A549 (cell line): ENCODE measurements at regions not wholly inside any gene's neighbourhood (a gene's known extent, or its start where the extent isn't known, plus 50 kb on each side); places are given as distances from the start of the nearest gene placed in this dataset.

Experiments
- ATAC-seq, 2 experiments: fragments of 200-7000 bp in 1 of 2; fragments of >200 bp in 1 of 2; cut with Nextera tagmentation in 1 of 2; cut with Tn5 transposase in 1 of 2; 3 replicates each; pipeline versions ENCODE4 v1.8.0 to v1.9.1; 2018 to 2020; ENCODE audit warnings: mild to moderate bottlenecking in 1 of 2, moderate library complexity in 1 of 2
- CTCF ChIA-PET: fragments of 300-600 bp; sonication (Branson Sonifier 250); formaldehyde crosslinking; extraction: SDS; loops from one replicate; lab custom pipeline; 2021; ENCODE audit warnings: antibody characterized with exemption, inconsistent platforms; lab: Yijun Ruan, JAX
- POLR2A ChIA-PET: fragments of 350-600 bp; formaldehyde crosslinking; extraction: SDS; loops from one replicate; lab custom pipeline; 2021; ENCODE audit warnings: antibody characterized with exemption, inconsistent platforms; lab: Yijun Ruan, JAX
- DNase-seq, 2 experiments: peaks; one replicate each; pipeline versions ENCODE4 v3.0.0 to v3.0.0-alpha.2; 2011 to 2016; ENCODE audit warnings: low read depth in 1 of 2, low spot score in 1 of 2
- FAIRE-seq: peaks from 2 replicates; lab custom pipeline; 2011; peaks lifted over from hg19 to GRCh38; lab: Jason Lieb, UNC
- H3K27ac ChIP-seq, 2 experiments: fragments of >200 bp; sonication (Bioruptor Twin); formaldehyde crosslinking; 3 replicates each; pipeline ENCODE4 v1.5.1; 2016 to 2017
- H3K4me1 ChIP-seq: fragments of >200 bp; sonication (Bioruptor Twin); formaldehyde crosslinking; 3 replicates; pipeline ENCODE4 v1.6.1; 2016
- H3K4me2 ChIP-seq: fragments of >200 bp; sonication (Bioruptor Twin); formaldehyde crosslinking; 3 replicates; pipeline ENCODE4 v1.6.1; 2016
- H3K4me3 ChIP-seq: fragments of >200 bp; sonication (Bioruptor Twin); formaldehyde crosslinking; 3 replicates; pipeline ENCODE4 v1.5.1; 2016
- H3K9me3 ChIP-seq: fragments of >200 bp; sonication (Bioruptor Twin); formaldehyde crosslinking; 3 replicates; pipeline ENCODE4 v1.6.1; 2016
- ATOH8 ChIP-seq: fragments of 250-450 bp; sonication (Bioruptor Pico); IDR thresholded peaks from 2 replicates; pipeline ENCODE4 v1.5.0; 2020; ENCODE audit warnings: low read depth, mild to moderate bottlenecking, moderate library complexity
- BCL3 ChIP-seq: fragments of >200 bp; sonication (Bioruptor Twin); formaldehyde crosslinking; IDR thresholded peaks from 3 replicates; pipeline ENCODE4 v1.6.1; 2016
- BHLHE40 ChIP-seq: IDR thresholded peaks from 2 replicates; pipeline ENCODE4 v1.6.1; 2012; ENCODE audit warnings: low read depth, low read length, inconsistent platforms
- CBX2 ChIP-seq: fragments of 200-600 bp; sonication (generic); IDR thresholded peaks from 2 replicates; pipeline ENCODE4 v1.6.1; 2016; ENCODE audit warnings: low read depth, mild to moderate bottlenecking, borderline replicate concordance
- CBX8 ChIP-seq: fragments of 200-600 bp; sonication (generic); IDR thresholded peaks from 2 replicates; pipeline ENCODE4 v1.6.1; 2016
- CHD4 ChIP-seq: fragments of 200-600 bp; sonication (generic); IDR thresholded peaks from 2 replicates; pipeline ENCODE4 v1.6.1; 2016; ENCODE audit warnings: antibody characterized with exemption, mild to moderate bottlenecking, borderline replicate concordance
- EP300 ChIP-seq, 2 experiments: fragments of >200 bp; sonication (Bioruptor Twin); formaldehyde crosslinking; IDR thresholded peaks; 2 replicates in 1 of 2; 3 replicates in 1 of 2; pipeline ENCODE4 v1.6.1; 2016 to 2017
- ESRRA ChIP-seq: fragments of 150-350 bp; IDR thresholded peaks from 2 replicates; pipeline ENCODE4 v1.6.1; 2014; ENCODE audit warnings: mild to moderate bottlenecking, low read length, borderline replicate concordance
- FOSB ChIP-seq: fragments of 250-450 bp; sonication (Bioruptor Pico); IDR thresholded peaks from 2 replicates; pipeline ENCODE4 v1.5.0; 2020; ENCODE audit warnings: mild to moderate bottlenecking, moderate library complexity
- FOSL2 ChIP-seq, 2 experiments: fragments of 450-650 bp in 1 of 2; fragments of >200 bp in 1 of 2; sonication (Bioruptor Twin) in 1 of 2; formaldehyde crosslinking; IDR thresholded peaks; 2 replicates each; pipeline versions ENCODE4 v1.5.0 to v1.6.1; 2016 to 2020; ENCODE audit warnings: mild to moderate bottlenecking in 1 of 2, moderate library complexity in 1 of 2
- FOXS1 ChIP-seq: fragments of 250-450 bp; sonication (Bioruptor Pico); IDR thresholded peaks from 2 replicates; pipeline ENCODE4 v1.5.0; 2020; ENCODE audit warnings: mild to moderate bottlenecking, moderate library complexity
- HES2 ChIP-seq: fragments of >200 bp; sonication (Bioruptor Twin); formaldehyde crosslinking; IDR thresholded peaks from 2 replicates; pipeline ENCODE4 v1.6.1; 2016
- HEYL ChIP-seq: fragments of 250-450 bp; sonication (Bioruptor Pico); IDR thresholded peaks from 2 replicates; pipeline ENCODE4 v1.8.0; 2021; ENCODE audit warnings: mild to moderate bottlenecking, moderate library complexity
- HOXB13 ChIP-seq: fragments of 250-450 bp; sonication (Bioruptor Pico); IDR thresholded peaks from 2 replicates; pipeline ENCODE4 v1.5.0; 2020; ENCODE audit warnings: low read depth, mild to moderate bottlenecking, moderate library complexity
- JUNB ChIP-seq: fragments of >200 bp; sonication (Bioruptor Twin); formaldehyde crosslinking; IDR thresholded peaks from 2 replicates; pipeline ENCODE4 v1.6.1; 2016
- MAX ChIP-seq: IDR thresholded peaks from 2 replicates; pipeline ENCODE4 v1.6.1; 2012
- MYC ChIP-seq: IDR thresholded peaks from 2 replicates; pipeline ENCODE4 v1.6.1; 2012; ENCODE audit warnings: mild to moderate bottlenecking, inconsistent platforms, low read length, improper control_type of control experiment, borderline replicate concordance
- NFE2L2 ChIP-seq: fragments of 150-350 bp; conservative IDR thresholded peaks from 2 replicates; pipeline ENCODE4 v1.6.1; 2014; ENCODE audit warnings: low read length
- PHF8 ChIP-seq: fragments of 200-600 bp; sonication (generic); IDR thresholded peaks from 2 replicates; pipeline ENCODE4 v1.6.1; 2016; ENCODE audit warnings: low read depth, mild to moderate bottlenecking, antibody characterized with exemption, moderate library complexity, borderline replicate concordance
- POLR2A ChIP-seq: IDR thresholded peaks from 2 replicates; pipeline ENCODE4 v1.6.1; 2012; ENCODE audit warnings: mild to moderate bottlenecking, low read length
- POLR2AphosphoS2 ChIP-seq: conservative IDR thresholded peaks from 2 replicates; pipeline ENCODE4 v1.6.1; 2012; ENCODE audit warnings: low read length, improper control_type of control experiment, inconsistent platforms
- RAD21 ChIP-seq, 2 experiments: fragments of >200 bp in 1 of 2; sonication (Bioruptor Twin) in 1 of 2; formaldehyde crosslinking in 1 of 2; IDR thresholded peaks in 1 of 2; conservative IDR thresholded peaks in 1 of 2; 2 replicates in 1 of 2; 3 replicates in 1 of 2; pipeline ENCODE4 v1.6.1; 2012 to 2018; ENCODE audit warnings: inconsistent platforms in 1 of 2
- RCOR1 ChIP-seq: fragments of 150-350 bp; IDR thresholded peaks from 2 replicates; pipeline ENCODE4 v1.6.1; 2014; ENCODE audit warnings: antibody characterized with exemption, low read length, low read depth
- RNF2 ChIP-seq: fragments of 200-600 bp; sonication (generic); IDR thresholded peaks from 2 replicates; pipeline ENCODE4 v1.6.1; 2016; ENCODE audit warnings: low read depth, mild to moderate bottlenecking, antibody characterized with exemption, moderate library complexity, borderline replicate concordance
- TFCP2L1 ChIP-seq: fragments of 250-450 bp; sonication (Bioruptor Pico); IDR thresholded peaks from 2 replicates; pipeline ENCODE4 v1.5.0; 2021; ENCODE audit warnings: mild to moderate bottlenecking
- USF2 ChIP-seq: fragments of 450-650 bp; IDR thresholded peaks from 2 replicates; pipeline ENCODE4 v1.6.1; 2014; ENCODE audit warnings: antibody characterized with exemption
- ZNF302 ChIP-seq: fragments of 250-450 bp; sonication (Bioruptor Pico); IDR thresholded peaks from 2 replicates; pipeline ENCODE4 v1.9.0; 2021; ENCODE audit warnings: inconsistent platforms, mild to moderate bottlenecking, moderate library complexity
- WGBS: methylation state at CpG from one replicate; pipeline ENCODE4 v1.1.6; 2017; ENCODE audit errors: missing lambda C conversion rate; 5-methylcytosine and 5-hydroxymethylcytosine counted together

GRCh38 chr7:47024991-47025390, 556.9 kb downstream of the TNS3 start:
- ATAC-seq (no peak), DNase-seq (no peak), FAIRE-seq (no peak)
- Histone ChIP-seq H3K4me2 (no peak overlapping the region), H3K4me3 (no peak overlapping the region), H3K9me3 (no peaks in the 10 kb centered on the region), H3K27ac (no peak overlapping the region), H3K4me1 (no peaks in the 10 kb centered on the region)
- 40% methylated on average over 4 of the region's 4 CpGs for WGBS
- ChIA-PET POLR2A (no interaction called here), CTCF (interaction anchor here (2.1 kb wide), 1 partner anchor 9 kb away, joined by 6 read pairs; no protein-coding TSS in a partner anchor)
- TF ChIP-seq CBX2 (no peak), PHF8 (no peak), HOXB13 (no peak), POLR2AphosphoS2 (no peak), BHLHE40 (no peak), CHD4 (no peak), MAX (no peak), HEYL (CRISPR knock-in tag) (no peak), FOXS1 (CRISPR knock-in tag) (no peak), MYC (no peak), HES2 (no peak), JUNB (no peak), POLR2A (no peak), BCL3 (no peak), NFE2L2 (no peak)

- no peak for TF ChIP-seq ESRRA
- TF ChIP-seq FOSL2 (IDR thresholded peaks at IDR 0.05) = no peak
- no peak for TF ChIP-seq FOSL2 (CRISPR knock-in tag; IDR thresholded peaks at IDR 0.05)
- TF ChIP-seq RAD21 (conservative IDR thresholded peaks at IDR 0.05 in 1 of 2, IDR thresholded peaks at IDR 0.05 in 1 of 2) = no peak
- no peak for TF ChIP-seq RCOR1
- no peak for TF ChIP-seq CBX8
- no peak for TF ChIP-seq PHF8
- TF ChIP-seq USF2 = no peak
- no peak for TF ChIP-seq FOSB (CRISPR knock-in tag)
- TF ChIP-seq BCL3 = no peak
- no peak for TF ChIP-seq ATOH8 (CRISPR knock-in tag)
- TF ChIP-seq NFE2L2 = no peak
- TF ChIP-seq EP300 (IDR thresholded peaks at IDR 0.05) = no peak
- TF ChIP-seq RNF2 = no peak
- no peak for TF ChIP-seq TFCP2L1 (CRISPR knock-in tag)
- no peak for TF ChIP-seq ZNF302 (CRISPR knock-in tag)
- no peaks in the 10 kb centered on the region for H3K9me3 ChIP-seq
- no peak for DNase-seq
- no peak overlapping the region for H3K4me3 ChIP-seq
- H3K4me2 ChIP-seq = no peak overlapping the region
- no peaks in the 10 kb centered on the region for H3K4me1 ChIP-seq
- WGBS = 71% methylated on average over 1 of the region's 1 CpG
- no peak for FAIRE-seq
- ChIA-PET CTCF (no interaction called here), POLR2A (no interaction called here)
- no peak overlapping the region for H3K27ac ChIP-seq
- ATAC-seq = no peak
Measured at GRCh38 chr7:47008461-47008860, 573.5 kb downstream of the TNS3 start.
